ENCODE measurements at regions not wholly inside any gene's neighbourhood (a gene's known extent, or its start where the extent isn't known, plus 50 kb on each side); places are given as distances from the start of the nearest gene placed in this dataset.

DNA sequence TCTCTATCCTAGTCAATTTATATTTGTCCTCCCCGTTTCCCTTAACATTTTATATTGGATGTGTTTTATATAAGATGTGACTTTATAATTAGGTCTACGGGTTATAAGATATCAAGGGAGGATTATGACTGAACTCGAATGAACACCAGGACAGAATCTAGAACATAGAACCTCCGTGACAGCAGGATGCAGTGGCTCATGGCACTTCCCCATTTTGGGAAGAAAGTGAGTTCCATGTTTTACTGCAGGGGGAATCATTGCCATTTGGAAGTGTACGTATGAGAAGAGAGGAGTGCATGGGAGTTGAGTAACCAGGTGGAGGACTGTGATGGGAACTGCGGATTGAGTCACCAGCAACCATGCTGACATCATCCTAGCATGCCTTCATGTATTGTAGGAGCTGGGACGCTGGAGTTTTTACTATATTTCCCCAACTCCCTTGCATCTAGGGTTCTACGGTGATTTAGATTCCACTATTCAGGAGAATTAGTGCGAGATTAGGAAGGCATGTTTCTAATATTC lies 56.1 kb upstream of the FOXC1 start:
- TF ChIP-seq POLR2A (IDR thresholded peaks at IDR 0.05; ENCODE audit: low read length) (no peak), GATA1 (IDR thresholded peaks at IDR 0.05; ENCODE audit: low read depth, low read length) (no peak)
